Ectodermal cell (in vitro differentiated cells): ENCODE measurements at regions not wholly inside any gene's neighbourhood (a gene's known extent, or its start where the extent isn't known, plus 50 kb on each side); places are given as distances from the start of the nearest gene placed in this dataset.

Source experiments
- H3K27ac ChIP-seq: 2 replicates; pipeline ENCODE4 v1.7.0; 2013; ENCODE audit warnings: mild to moderate bottlenecking, low read depth, low read length; ENCODE audit not compliant: insufficient read depth, poor library complexity, severe bottlenecking
- H3K27me3 ChIP-seq: 2 replicates; pipeline ENCODE4 v1.7.0; 2013; ENCODE audit warnings: mild to moderate bottlenecking, low read length; ENCODE audit not compliant: insufficient read depth, control insufficient read depth, poor library complexity, severe bottlenecking
- H3K36me3 ChIP-seq: one replicate; pipeline ENCODE4 v1.7.0; 2013; ENCODE audit warnings: low read length; ENCODE audit not compliant: control insufficient read depth, insufficient read depth
- H3K4me1 ChIP-seq: one replicate; pipeline ENCODE4 v1.7.0; 2013; ENCODE audit warnings: low read length; ENCODE audit not compliant: control insufficient read depth, insufficient read depth
- H3K4me3 ChIP-seq: 2 replicates; pipeline ENCODE4 v1.7.0; 2013; ENCODE audit warnings: low read depth, low read length, control low read depth; ENCODE audit not compliant: insufficient read depth
- H3K9me3 ChIP-seq: 2 replicates; pipeline ENCODE4 v1.7.0; 2013; ENCODE audit warnings: mild to moderate bottlenecking, low read length, moderate library complexity; ENCODE audit not compliant: control insufficient read depth
- WGBS, 2 experiments: methylation state at CpG; one replicate each; pipeline ENCODE4 v1.1.7; 2013; ENCODE audit warnings: missing lambda C conversion rate in 2 of 2; 5-methylcytosine and 5-hydroxymethylcytosine counted together

DNA sequence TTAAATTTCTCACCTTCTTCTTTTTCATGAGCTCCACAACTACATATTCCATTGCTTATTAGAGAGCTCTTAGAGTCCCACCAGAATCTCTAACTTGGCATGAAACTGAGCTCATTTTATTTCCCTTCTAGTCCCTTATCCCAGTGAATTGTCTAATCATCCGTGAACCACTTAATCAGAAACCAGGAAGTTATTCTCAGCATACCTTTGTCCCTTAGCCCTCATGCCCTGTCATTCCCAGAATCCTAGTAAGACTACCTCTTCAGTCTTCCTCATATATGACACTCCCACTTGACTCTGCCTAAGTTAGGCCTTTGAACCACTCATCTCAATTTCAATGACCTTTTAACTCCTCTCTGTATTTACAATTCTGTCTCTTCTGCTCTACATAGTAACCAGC lies 93.0 kb upstream of the PAPPA start:
- H3K27me3 ChIP-seq = no peaks in the 10 kb centered on the region
- no peaks in the 10 kb centered on the region for H3K4me1 ChIP-seq

DNA sequence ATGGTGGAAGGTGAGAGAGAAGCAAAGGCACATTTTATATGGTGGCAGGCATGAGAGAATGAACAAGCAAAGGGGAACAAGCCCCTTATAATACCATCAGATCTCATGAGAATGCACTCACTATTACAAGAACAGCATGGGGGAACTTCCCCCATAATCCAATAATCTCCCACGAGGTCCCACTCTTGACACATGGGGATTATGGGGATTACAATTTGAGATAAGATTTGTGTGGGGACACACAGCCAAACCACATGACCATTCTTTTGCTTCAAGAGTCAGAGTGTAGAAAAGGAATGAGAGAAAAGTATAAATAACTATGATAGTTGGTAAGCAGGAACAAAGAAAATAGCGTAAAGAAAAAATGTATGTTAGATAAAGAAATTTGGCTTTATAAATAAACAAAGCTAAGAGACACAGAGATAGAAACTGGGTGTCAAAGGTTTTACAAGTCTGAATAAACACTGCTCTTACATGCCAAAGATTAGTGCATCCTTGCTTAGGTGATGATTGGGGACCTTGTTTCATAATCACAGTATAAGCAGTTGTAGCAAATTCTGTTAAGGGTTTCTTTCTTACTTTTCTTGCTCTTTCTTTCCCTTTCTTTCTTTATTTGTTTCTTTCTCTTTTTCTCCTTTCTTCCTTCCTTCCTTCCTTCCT lies 91.9 kb upstream of the PAPPA start:
- 93 to 100% methylated on average over 1 to 2 of the region's 2 CpGs for WGBS, 2 experiments
- no peaks in the 10 kb centered on the region for H3K4me1 ChIP-seq
- H3K4me3 ChIP-seq = no peak overlapping the region
- no peaks in the 10 kb centered on the region for H3K27me3 ChIP-seq
- no peaks in the 10 kb centered on the region for H3K36me3 ChIP-seq
- H3K9me3 ChIP-seq = no peaks in the 10 kb centered on the region
- H3K27ac ChIP-seq = no peak overlapping the region

More for the DNA sequence above, 93.0 kb upstream of the PAPPA start:
- Histone ChIP-seq H3K9me3 (no peaks in the 10 kb centered on the region), H3K36me3 (no peaks in the 10 kb centered on the region), H3K4me3 (no peak overlapping the region), H3K27ac (no peak overlapping the region)
- WGBS, 2 experiments = 88 to 93% methylated on average over 1 of the region's 1 CpG

GRCh38 chr9:116062206-116062550 lies 91.4 kb upstream of the PAPPA start:
- H3K4me1 ChIP-seq = no peaks in the 10 kb centered on the region
- no peaks in the 10 kb centered on the region for H3K36me3 ChIP-seq
- no peak overlapping the region for H3K4me3 ChIP-seq
- WGBS, 2 experiments = 96 to 100% methylated on average over 2 of the region's 2 CpGs
- H3K9me3 ChIP-seq = no peaks in the 10 kb centered on the region
- H3K27me3 ChIP-seq = no peaks in the 10 kb centered on the region
- H3K27ac ChIP-seq = no peak overlapping the region

GRCh38 chr9:116064970-116065369 lies 88.6 kb upstream of the PAPPA start:
- H3K4me1 ChIP-seq = no peaks in the 10 kb centered on the region
- H3K36me3 ChIP-seq = no peaks in the 10 kb centered on the region
- 92 to 95% methylated on average over 2 of the region's 3 CpGs for WGBS, 2 experiments
- H3K4me3 ChIP-seq = no peak overlapping the region
- no peaks in the 10 kb centered on the region for H3K27me3 ChIP-seq
- no peaks in the 10 kb centered on the region for H3K9me3 ChIP-seq
- H3K27ac ChIP-seq = no peak overlapping the region

DNA sequence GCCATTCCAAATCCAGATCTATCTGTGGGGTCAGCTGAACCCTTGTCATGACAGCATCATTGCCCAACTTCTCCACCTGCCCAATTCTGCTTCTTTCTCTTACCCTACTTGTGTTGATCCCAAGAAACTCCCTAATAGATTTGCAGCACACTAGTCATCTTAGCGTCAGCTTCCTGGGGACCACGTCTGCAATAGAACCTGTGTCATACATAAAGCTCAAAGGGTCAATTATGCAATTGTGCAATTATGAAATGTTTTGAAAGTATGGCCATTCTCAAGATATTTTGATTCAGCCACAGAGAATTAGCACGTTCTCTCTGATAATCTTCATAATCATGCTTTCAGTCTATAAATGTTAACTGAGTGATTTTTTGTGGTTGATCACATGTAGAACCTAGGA lies 87.4 kb upstream of the PAPPA start:
- Histone ChIP-seq H3K4me1 (no peaks in the 10 kb centered on the region), H3K27ac (no peak overlapping the region), H3K9me3 (no peaks in the 10 kb centered on the region), H3K27me3 (no peaks in the 10 kb centered on the region), H3K36me3 (no peaks in the 10 kb centered on the region), H3K4me3 (no peak overlapping the region)
- 93 to 97% methylated on average over 3 of the region's 3 CpGs for WGBS, 2 experiments

GRCh38 chr9:116067566-116067965 lies 86.0 kb upstream of the PAPPA start:
- Histone ChIP-seq H3K4me1 (no peaks in the 10 kb centered on the region), H3K27me3 (no peaks in the 10 kb centered on the region), H3K36me3 (no peaks in the 10 kb centered on the region), H3K27ac (no peak overlapping the region), H3K4me3 (no peak overlapping the region), H3K9me3 (no peaks in the 10 kb centered on the region)
- WGBS, 2 experiments = 91 to 94% methylated on average over 2 of the region's 3 CpGs

DNA sequence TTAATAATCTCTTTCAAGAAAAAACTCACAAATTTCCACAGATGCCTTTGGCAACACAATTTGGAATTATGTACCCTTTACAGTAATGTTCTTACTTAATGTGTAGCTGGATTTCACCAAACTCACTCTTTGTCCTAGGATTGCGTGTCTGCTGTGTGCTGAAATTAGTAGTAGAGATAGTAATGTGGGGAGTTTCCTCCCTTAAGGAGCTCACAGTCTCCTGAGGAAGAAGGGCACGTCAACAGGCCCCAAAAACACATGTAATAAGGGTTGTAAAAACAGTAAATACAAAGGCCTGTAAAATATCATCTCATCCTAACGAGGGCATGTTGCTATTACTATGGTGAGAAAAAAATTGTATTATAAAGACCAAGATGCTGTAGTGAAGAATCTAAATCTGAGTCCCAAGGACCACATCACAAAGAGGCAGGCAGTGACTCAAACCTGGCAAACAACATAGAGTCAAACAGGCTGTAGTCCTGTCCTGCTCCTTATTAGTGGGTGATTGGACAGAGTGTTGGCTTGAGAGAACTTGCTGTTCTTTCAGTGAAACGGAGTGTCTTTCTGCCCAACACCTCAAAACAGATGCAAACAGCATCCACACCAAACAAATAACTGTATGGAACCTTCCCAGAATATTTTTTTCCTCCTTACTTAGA lies 83.2 kb upstream of the PAPPA start:
- Histone ChIP-seq H3K4me3 (no peak overlapping the region), H3K36me3 (no peaks in the 10 kb centered on the region), H3K9me3 (no peaks in the 10 kb centered on the region), H3K27ac (no peak overlapping the region), H3K4me1 (no peaks in the 10 kb centered on the region), H3K27me3 (no peaks in the 10 kb centered on the region)
- WGBS, 2 experiments = 89 to 94% methylated on average over 1 to 4 of the region's 4 CpGs

DNA sequence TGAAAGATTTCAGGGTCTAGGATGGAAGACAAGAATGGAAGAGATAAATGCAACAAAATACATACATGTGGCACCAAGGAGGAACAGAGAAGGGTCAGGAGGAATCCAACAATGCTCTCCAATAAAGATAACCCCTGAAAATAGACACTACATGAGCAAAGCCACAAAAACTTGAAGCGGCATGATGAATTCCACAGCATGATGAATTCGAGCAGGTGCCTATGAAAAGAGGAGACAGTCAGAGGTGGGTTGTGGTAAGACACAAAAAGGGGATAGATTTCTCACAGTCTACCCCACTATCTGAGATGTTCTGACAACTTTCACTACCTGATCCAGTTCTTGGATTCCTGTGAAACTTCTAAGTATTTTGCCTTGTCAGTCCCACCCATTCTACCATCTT lies 81.5 kb upstream of the PAPPA start:
- Histone ChIP-seq H3K36me3 (no peaks in the 10 kb centered on the region), H3K4me3 (no peak overlapping the region), H3K27me3 (no peaks in the 10 kb centered on the region), H3K27ac (no peak overlapping the region), H3K4me1 (no peaks in the 10 kb centered on the region), H3K9me3 (no peaks in the 10 kb centered on the region)
- 89 to 95% methylated on average over 2 of the region's 2 CpGs for WGBS, 2 experiments

DNA sequence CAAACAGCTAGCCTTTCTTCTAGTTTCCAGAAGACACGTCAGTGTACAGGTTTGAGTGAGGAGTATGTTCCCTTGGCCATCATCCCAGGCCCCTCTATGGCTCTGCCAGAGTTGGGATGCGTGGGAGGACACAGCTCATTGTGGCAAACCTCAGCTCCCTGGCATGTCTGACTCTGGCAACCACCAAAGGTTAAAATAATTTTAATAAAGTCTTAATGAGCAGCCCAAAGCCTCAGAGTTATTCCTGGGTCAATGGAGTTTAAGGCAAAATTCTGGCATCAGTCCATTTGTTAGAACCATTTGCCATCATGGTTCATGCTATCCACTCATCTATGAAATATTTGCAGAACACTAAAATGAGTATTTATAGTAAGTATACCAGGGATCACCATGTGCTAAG lies 79.8 kb upstream of the PAPPA start:
- H3K4me3 ChIP-seq = no peak overlapping the region
- no peak overlapping the region for H3K27ac ChIP-seq
- H3K36me3 ChIP-seq = no peaks in the 10 kb centered on the region
- no peaks in the 10 kb centered on the region for H3K9me3 ChIP-seq
- no peaks in the 10 kb centered on the region for H3K4me1 ChIP-seq
- WGBS, 2 experiments = 88 to 94% methylated on average over 2 of the region's 2 CpGs
- H3K27me3 ChIP-seq = no peaks in the 10 kb centered on the region

GRCh38 chr9:116074658-116075057 lies 78.9 kb upstream of the PAPPA start:
- Histone ChIP-seq H3K9me3 (no peaks in the 10 kb centered on the region), H3K4me3 (no peak overlapping the region), H3K36me3 (no peaks in the 10 kb centered on the region), H3K27ac (no peak overlapping the region), H3K27me3 (no peaks in the 10 kb centered on the region), H3K4me1 (no peaks in the 10 kb centered on the region)
